ENCODE measurements at regions not wholly inside any gene's neighbourhood (a gene's known extent, or its start where the extent isn't known, plus 50 kb on each side); places are given as distances from the start of the nearest gene placed in this dataset.

DNA sequence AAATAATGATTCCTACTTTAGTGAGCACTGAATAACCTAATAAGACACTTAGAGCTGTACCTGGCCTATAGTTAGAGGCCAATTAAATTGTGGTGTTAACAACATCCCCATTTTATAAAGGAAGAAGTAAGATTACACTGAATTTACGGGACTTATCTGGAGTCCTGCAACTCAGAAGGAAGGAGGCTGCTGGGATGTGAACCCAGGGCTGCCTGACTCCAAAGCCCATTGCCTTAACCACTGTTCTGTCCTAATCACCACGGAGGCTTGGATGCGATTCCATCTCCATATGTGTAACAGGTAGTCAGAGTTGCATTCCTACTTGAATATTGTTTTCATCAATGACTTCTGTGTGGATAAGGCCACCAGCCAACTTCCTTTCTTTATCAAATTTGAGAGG, 168.9 kb downstream of the SOCS6 start:
- no peak for DNase-seq (ENCODE audit: low spot score)

GRCh38 chr18:70457223-70457622, 168.4 kb downstream of the SOCS6 start:
- DNase-seq (ENCODE audit: low spot score), result no peak

DNA sequence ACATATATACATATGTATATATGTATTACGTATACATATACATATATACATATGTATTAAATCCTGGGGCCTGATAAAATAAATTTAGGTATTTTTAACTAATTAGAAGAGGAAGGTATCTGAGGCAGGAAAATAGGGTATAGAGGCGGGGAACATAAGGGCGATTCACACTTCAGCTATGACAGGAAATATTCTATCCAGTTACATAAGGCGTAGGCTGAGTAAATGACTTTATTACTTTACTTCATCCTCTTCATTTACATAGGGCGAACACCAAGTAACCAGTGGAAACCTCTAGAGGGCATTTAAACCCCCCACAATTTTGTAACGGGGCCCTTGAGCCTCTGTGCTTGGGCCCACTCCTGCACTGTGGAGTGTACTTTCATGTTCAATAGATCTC, 167.5 kb downstream of the SOCS6 start:
- DNase-seq (ENCODE audit: low spot score), result no peak

GRCh38 chr18:70455731-70456130, 166.9 kb downstream of the SOCS6 start:
- DNase-seq (ENCODE audit: low spot score), result no peak

- DNase-seq (ENCODE audit: low spot score), result no peak
Measured at GRCh38 chr18:70454704-70455322, 166.0 kb downstream of the SOCS6 start.

DNA sequence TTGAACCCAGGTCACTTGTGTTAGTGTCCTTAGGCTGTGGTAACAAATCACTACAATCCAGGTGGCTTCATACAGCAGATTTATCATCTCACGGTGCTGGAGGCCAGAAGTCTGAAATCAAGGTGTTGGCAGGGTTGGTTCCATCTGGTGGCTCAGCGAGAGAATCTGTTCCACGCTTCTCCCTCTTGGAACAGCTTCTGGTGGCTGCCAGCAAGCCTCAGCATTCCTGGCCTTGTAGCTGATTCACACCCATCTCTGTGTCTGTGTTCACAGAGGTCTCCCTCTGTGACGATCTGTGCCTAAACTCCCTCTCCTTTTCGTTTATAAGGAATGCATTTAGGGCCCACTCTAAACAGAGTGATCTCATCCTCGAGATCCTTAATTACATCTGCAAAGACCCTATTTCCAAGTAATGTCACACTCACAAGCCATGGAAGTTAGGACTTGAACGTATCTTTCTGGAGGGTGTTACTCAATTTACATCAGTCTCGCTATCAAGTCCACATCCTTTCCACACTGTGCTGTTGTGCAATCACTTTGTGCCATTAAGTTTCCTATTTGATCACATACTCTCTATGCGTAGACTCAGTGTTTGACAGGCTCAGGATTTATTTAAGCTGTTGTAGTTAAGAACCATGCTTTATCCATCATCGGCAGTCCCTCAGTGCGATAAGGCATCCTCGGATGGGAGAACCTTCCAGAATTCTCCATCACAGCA, 164.4 kb downstream of the SOCS6 start:
- DNase-seq (ENCODE audit: low spot score), result no peak

- no peak for DNase-seq (ENCODE audit: low spot score)
Measured at GRCh38 chr18:70452501-70452900, 163.7 kb downstream of the SOCS6 start.

GRCh38 chr18:70450426-70451253, 161.8 kb downstream of the SOCS6 start:
- no peak for DNase-seq (ENCODE audit: low spot score)

DNA sequence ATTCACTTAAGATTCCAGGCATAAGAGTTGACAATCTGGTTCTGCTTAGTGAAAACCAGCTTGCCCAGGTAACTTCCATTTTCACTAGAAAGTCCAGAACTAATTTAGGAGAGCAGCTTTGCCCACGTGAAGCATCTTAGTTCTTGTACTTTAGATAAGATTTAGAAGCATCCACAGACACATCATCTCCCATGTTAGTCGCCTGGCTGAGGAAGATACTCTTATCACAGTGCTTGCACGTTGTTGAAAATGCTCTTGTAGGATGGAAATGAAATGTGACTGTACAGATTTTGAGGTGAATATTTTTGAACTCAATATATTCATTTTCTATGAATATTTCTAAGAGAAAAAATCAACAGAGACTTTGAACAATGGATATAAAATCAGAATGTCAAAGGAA, 159.7 kb downstream of the SOCS6 start:
- DNase-seq (ENCODE audit: low spot score), result no peak

DNA sequence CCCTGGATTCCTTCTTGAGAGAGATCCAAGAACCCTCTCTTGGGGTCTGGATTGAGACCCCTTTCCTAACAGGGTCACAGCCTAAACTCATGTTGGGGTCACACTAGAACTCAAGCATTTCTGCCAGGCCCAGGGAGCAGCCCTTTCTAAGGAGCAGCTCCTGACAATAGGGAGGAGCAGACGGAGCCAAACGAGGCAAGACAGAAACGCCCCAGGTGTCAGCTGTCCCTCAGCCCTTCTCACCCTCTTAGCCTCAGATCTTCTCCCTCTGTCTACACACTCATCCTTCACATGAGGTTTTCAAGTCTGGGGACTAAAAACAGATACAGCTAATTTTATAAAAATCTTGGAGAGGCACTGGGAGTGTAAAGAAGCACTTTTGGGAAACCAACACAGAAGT, 157.2 kb downstream of the SOCS6 start:
- DNase-seq (ENCODE audit: low spot score), result no peak

GRCh38 chr18:70442933-70443332, 154.1 kb downstream of the SOCS6 start:
- no peak for DNase-seq (ENCODE audit: low spot score)

DNA sequence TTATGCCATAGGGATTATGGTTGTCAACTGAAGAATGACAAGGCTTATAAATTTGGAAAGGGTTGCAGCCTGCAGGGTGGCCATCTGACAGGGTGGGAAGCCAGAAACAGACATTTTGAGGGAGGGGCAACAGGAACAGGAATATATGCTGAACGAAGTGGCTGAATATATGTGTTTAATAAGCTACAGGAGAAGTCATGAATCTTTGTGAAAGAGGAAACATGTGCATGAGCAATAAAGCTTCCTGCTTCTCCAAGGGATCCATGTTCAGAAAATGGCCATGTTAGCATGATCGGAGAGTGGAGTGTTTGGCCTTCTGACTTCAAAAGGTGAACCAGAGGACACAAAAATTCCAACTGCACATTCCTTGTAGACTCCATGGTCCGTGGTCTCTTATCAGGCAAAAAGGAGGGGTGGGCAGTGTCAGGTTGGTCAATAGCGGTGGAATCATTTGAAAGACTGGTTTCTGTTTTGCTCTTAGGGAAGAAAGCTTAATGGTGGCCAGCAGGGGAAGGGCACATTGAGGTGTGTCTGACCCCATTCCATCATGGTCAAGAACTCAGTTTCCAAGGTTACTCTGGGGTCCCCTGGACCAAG, 144.1 kb downstream of the SOCS6 start:
- DNase-seq (ENCODE audit: low spot score), result no peak

GRCh38 chr18:70431203-70431624, 142.4 kb downstream of the SOCS6 start:
- no peak for DNase-seq (ENCODE audit: low spot score)

- DNase-seq (ENCODE audit: low spot score), result no peak
Measured at GRCh38 chr18:70430501-70431173, 141.8 kb downstream of the SOCS6 start.

DNA sequence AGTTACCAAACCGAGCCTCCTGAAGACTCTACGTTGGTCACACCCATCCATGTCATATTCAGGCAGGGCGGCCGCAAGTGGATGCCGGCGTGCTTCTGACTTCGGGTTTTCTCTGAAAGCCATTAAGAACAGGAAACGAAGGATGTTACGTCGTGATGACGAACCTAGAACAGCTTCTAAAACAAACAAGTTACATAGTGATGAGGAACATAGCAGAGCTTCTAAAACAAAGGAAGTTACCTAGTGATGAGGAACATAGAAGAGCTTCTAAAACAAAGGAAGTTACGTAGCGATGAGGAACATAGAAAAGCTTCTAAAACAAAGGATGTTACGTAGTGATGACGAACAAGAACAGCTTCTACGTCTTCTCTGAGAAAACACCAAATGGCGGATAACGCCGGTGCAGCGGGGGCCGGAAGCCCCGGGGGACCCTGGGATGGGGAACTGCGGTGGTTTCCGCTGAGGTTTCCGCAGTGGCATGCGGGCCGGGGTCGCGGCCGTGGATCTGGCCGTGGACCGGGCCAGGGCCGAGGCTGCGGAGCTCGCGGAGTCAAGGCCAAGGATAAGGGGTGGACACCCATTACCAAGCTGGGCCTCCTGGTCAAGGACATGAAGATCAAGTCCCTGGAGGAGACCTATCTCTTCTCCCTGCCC, 141.1 kb downstream of the SOCS6 start:
- DNase-seq (ENCODE audit: low spot score), result no peak

GRCh38 chr18:70428439-70428838, 139.6 kb downstream of the SOCS6 start:
- no peak for DNase-seq (ENCODE audit: low spot score)

DNA sequence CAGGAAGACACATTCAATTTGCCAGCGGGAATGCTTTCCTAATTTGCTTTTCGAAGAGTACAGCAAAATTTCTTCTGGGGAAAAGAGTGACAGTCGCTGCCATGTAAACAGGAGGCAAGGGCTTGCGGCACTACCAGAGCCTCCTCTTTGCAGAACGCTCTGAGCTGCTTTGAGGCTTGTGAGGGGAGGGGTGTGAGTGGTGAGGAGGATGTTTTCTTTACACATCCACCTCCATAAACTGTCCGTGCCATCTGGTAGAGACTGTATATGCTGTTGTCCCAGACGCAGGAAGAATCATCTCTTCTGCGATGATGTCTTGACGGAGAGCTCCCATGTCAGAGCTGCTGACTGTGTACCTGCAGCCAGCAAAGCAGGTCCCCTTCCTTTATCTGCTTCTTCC, 138.0 kb downstream of the SOCS6 start:
- no peak for DNase-seq (ENCODE audit: low spot score)

GRCh38 chr18:70425236-70425635, 136.4 kb downstream of the SOCS6 start:
- DNase-seq (ENCODE audit: low spot score), result no peak

GRCh38 chr18:70423988-70424387, 135.1 kb downstream of the SOCS6 start:
- no peak for DNase-seq (ENCODE audit: low spot score)

GRCh38 chr18:70423120-70423519, 134.3 kb downstream of the SOCS6 start:
- DNase-seq (ENCODE audit: low spot score), result no peak

DNA sequence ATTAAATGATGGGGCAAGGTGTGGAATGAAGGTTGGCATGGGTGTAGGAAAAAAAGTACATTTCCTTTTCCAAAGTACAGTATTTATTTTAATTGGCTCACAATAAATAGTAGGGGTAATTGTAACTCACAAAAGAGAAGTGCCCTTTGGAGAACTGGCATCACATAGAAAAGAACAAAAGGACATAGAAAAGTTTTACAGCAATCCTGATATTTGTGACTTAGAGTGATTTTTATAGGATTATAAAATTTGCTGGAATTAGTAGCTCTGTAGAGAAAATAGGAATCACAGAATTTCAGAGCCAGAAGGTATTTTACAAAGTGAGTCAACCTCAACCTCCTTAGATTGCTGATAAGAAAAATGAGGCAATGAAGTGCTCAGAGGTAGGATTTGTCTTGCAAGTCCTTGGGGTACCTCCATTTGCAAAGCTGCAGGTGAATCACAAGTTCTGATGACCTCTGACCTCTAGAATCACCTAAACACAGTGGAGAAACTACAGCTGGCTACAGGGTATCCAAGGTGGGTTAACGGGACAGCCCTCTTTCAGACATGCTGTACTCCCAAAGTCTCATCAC, 133.6 kb downstream of the SOCS6 start:
- no peak for DNase-seq (ENCODE audit: low spot score)
